Ovary (tissue), 7 donors: ENCODE measurements at regions not wholly inside any gene's neighbourhood (a gene's known extent, or its start where the extent isn't known, plus 50 kb on each side); places are given as distances from the start of the nearest gene placed in this dataset.

ENCODE experiments used
- DNase-seq, 5 donors: peaks; one replicate each; pipeline ENCODE4 v3.0.0-alpha.2; 2019 to 2020
- H3K27ac ChIP-seq, 2 donors: fragments of 200-600 bp; one replicate each; pipeline versions ENCODE4 v1.5.1 to v1.8.0; 2019 to 2022
- H3K27me3 ChIP-seq: fragments of 200-600 bp; one replicate; pipeline ENCODE4 v1.8.0; 2022
- H3K36me3 ChIP-seq: fragments of 200-600 bp; sonication (generic); one replicate; pipeline ENCODE4 v1.5.1; 2019
- H3K4me1 ChIP-seq: one replicate; pipeline ENCODE4 v1.8.1; 2013; ENCODE audit warnings: mild to moderate bottlenecking, moderate library complexity; ENCODE audit not compliant: insufficient read depth
- H3K4me3 ChIP-seq: fragments of 200-600 bp; sonication (generic); one replicate; pipeline ENCODE4 v1.5.1; 2017
- H3K9me3 ChIP-seq, 2 donors: fragments of 200-600 bp in 1 of 2; sonication (generic) in 1 of 2; one replicate each; pipeline versions ENCODE4 v1.5.1 to v1.8.1; 2013 to 2019; ENCODE audit warnings: mild to moderate bottlenecking in 1 of 2, moderate library complexity in 1 of 2
- EP300 ChIP-seq: sonication (generic); formaldehyde crosslinking; IDR thresholded peaks from one replicate; pipeline ENCODE4 v1.6.1; 2017; ENCODE audit warnings: antibody characterized with exemption
- POLR2A ChIP-seq: fragments of 450-650 bp; IDR thresholded peaks from one replicate; pipeline ENCODE4 v1.6.1; 2017; ENCODE audit warnings: antibody characterized with exemption, mild to moderate bottlenecking, moderate library complexity
- WGBS, 3 donors: extraction: QIAGEN DNeasy Blood & Tissue Kit in 1 of 3; methylation state at CpG; one replicate each; pipeline versions ENCODE4 v1.1.5 to v1.1.7; 2013 to 2017; 5-methylcytosine and 5-hydroxymethylcytosine counted together
- intact Hi-C, 4 donors: fragments of 100-400 bp; cut with DNase I; formaldehyde crosslinking; loops; one replicate each; pipeline versions ENCODE4 v1.11.0 to v1.15.1; 2022 to 2023
- TF ChIP-seq, protein P1 (sequence below), 3 donors: fragments of 450-650 bp in 2 of 3; fragments of 200-600 bp in 1 of 3; IDR thresholded peaks; one replicate each; pipeline versions ENCODE4 v1.5.1 to v1.8.0; 2016 to 2022; ENCODE audit warnings: antibody characterized with exemption in 3 of 3, mild to moderate bottlenecking in 1 of 3
- donor health status: DM: no; HTN: no; CAD: no; lungs with moderate emphysema.
- donor health status: DM: no; HTN: no; CAD: no.
- donor health status: Bipolar disorder and iron deficiency.
- donor health status: DM: no; HTN: no; CAD: no.
- donor health status: DM: yes; HTN: yes; CAD: no.

DNA sequence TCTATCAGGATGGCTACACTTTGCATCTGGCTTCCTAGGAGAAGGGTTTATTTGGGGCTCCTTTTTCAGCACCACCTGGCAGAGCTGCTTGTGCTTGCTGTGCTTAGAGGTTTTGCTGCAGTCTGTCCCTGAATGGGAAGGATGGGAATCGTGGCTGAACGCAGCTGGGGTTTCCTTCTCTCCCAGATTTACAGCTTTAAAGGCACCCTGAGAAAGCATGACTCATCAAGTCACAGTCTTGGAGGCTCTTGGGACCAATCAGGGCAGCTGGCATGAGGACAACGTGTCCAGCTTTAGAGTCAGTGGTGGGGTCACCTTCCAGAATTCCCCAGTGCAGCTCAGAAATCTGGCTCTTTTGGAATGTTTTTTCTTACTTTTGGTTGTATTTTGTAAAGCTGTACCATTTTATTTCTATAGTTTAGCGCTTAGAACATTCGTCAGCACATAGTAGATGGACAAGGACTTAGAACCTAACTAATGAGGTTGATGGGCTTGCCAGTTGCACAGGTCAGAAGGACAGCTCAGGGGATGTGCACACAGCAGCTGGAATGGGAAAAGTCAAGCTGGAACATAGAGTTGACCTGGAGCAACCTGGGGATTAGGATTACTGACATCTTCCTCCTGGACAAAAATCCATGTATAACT is 222.6 kb downstream of the PRDM2 start:
- H3K36me3 ChIP-seq = no peaks in the 10 kb centered on the region
- 55 to 64% (median 60%) methylated on average over 5 of the region's 5 CpGs for WGBS, 3 donors
- no peak for DNase-seq
- no peaks in the 10 kb centered on the region for H3K4me1 ChIP-seq
- TF ChIP-seq EP300 = no peak
- no peak for TF ChIP-seq POLR2A
- TF ChIP-seq, protein P1, sequence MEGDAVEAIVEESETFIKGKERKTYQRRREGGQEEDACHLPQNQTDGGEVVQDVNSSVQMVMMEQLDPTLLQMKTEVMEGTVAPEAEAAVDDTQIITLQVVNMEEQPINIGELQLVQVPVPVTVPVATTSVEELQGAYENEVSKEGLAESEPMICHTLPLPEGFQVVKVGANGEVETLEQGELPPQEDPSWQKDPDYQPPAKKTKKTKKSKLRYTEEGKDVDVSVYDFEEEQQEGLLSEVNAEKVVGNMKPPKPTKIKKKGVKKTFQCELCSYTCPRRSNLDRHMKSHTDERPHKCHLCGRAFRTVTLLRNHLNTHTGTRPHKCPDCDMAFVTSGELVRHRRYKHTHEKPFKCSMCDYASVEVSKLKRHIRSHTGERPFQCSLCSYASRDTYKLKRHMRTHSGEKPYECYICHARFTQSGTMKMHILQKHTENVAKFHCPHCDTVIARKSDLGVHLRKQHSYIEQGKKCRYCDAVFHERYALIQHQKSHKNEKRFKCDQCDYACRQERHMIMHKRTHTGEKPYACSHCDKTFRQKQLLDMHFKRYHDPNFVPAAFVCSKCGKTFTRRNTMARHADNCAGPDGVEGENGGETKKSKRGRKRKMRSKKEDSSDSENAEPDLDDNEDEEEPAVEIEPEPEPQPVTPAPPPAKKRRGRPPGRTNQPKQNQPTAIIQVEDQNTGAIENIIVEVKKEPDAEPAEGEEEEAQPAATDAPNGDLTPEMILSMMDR (IDR thresholded peaks at IDR 0.05) = no peak
- no peaks in the 10 kb centered on the region for H3K27me3 ChIP-seq
- intact Hi-C loops = no loop called here
- no peaks in the 10 kb centered on the region for H3K9me3 ChIP-seq
- H3K4me3 ChIP-seq = no peak overlapping the region
- H3K27ac ChIP-seq = no peak overlapping the region

DNA sequence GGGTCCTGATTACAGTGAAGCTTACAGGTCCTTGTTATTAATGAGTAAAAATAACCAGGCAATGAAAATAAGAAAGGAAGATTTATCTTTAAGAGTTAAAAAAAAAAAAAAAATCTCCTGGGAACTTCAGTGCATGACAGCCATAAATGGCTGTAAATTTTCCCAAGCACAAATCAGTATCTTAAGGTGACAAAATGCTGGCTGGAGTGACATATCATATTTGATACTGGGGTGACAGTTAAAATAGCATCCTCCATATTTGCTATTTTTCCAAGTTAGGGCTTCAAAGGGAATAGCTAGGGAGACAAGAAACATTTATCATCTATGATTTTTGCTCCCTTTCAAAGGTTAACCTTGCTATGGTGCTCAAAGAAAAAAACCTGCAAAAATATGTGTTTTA is 226.6 kb downstream of the PRDM2 start:
- Histone ChIP-seq H3K9me3 (no peaks in the 10 kb centered on the region), H3K27ac (no peak overlapping the region), H3K4me3 (no peak overlapping the region), H3K27me3 (no peaks in the 10 kb centered on the region), H3K4me1 (peaks cover 3% of the 10 kb centered on the region), H3K36me3 (no peaks in the 10 kb centered on the region)
- intact Hi-C loops = no loop called here
- no peak for DNase-seq
- TF ChIP-seq EP300 = no peak
- TF ChIP-seq POLR2A = no peak
- TF ChIP-seq, protein P1 (IDR thresholded peaks at IDR 0.05) = no peak

DNA sequence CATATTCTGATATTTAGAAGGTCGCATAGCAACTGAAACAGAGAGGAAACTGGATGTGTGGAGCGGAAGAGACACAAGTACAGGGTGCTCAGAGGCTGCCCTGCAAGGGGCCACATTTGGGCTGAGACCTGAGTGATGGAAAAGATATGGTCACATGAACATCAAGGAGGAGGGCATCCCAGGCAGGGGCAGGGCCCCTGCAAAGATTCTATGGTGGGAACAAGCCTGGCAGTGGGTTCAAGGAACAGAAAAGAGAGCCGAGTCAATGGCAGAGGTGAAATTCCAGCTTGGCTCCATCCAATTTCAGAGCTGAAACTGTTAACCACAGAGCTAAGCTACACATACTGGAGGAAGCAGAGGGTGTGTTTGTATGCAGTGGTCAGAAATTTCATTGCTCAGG is 227.7 kb downstream of the PRDM2 start:
- DNase-seq = no peak
- Histone ChIP-seq H3K9me3 (no peaks in the 10 kb centered on the region), H3K27me3 (no peaks in the 10 kb centered on the region), H3K27ac (no peak overlapping the region), H3K4me1 (peaks cover 3% of the 10 kb centered on the region), H3K4me3 (no peak overlapping the region), H3K36me3 (no peaks in the 10 kb centered on the region)
- TF ChIP-seq, protein P1 (IDR thresholded peaks at IDR 0.05) = no peak
- TF ChIP-seq EP300 (no peak), POLR2A (no peak)
- 92 to 93% (median 92%) methylated on average over 3 of the region's 3 CpGs for WGBS, 3 donors
- intact Hi-C loops = no loop called here

DNA sequence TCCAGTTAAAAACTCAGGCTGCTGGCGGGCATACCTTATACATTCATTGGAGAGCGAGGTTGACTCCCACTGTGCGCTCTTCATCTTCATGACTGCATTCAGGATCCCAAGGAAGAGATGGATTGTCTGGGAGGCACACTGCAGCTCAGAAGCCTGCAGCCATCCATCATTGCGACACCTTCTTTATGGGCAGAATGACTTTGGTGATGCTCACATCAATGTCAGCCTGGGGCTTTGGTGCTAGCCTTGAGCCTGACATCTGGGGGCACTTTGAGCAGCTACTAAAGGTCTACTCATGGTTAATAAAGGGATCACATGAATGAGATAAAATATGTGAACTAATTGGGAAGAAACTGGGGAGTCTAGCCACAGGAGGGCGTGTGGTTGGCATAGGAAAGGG is 229.3 kb downstream of the PRDM2 start:
- WGBS, 3 donors = 68 to 77% (median 76%) methylated on average over 5 of the region's 5 CpGs
- Histone ChIP-seq H3K4me3 (no peak overlapping the region), H3K27ac (no peak overlapping the region), H3K27me3 (no peaks in the 10 kb centered on the region), H3K36me3 (no peaks in the 10 kb centered on the region), H3K4me1 (peaks cover 3% of the 10 kb centered on the region), H3K9me3 (no peaks in the 10 kb centered on the region)
- TF ChIP-seq EP300 (no peak), POLR2A (no peak)
- TF ChIP-seq, protein P1 (IDR thresholded peaks at IDR 0.05) = no peak
- intact Hi-C loops = no loop called here
- no peak for DNase-seq
